Chondrocyte (in vitro differentiated cells): ENCODE measurements at regions not wholly inside any gene's neighbourhood (a gene's known extent, or its start where the extent isn't known, plus 50 kb on each side); places are given as distances from the start of the nearest gene placed in this dataset.

Experiments used
- DNase-seq: peaks from one replicate; pipeline ENCODE4 v3.0.0; 2021; ENCODE audit warnings: mixed read lengths, low spot score
- H3K27ac Mint-ChIP-seq: one replicate; pipeline ENCODE4 v1.8.0; 2021; ENCODE audit warnings: mild to moderate bottlenecking, moderate library complexity, mixed read lengths; ENCODE audit not compliant: unreplicated experiment
- H3K27me3 Mint-ChIP-seq: 2 replicates; pipeline ENCODE4 v1.8.0; 2021; ENCODE audit warnings: low read depth, mixed read lengths
- H3K36me3 Mint-ChIP-seq: 2 replicates; pipeline ENCODE4 v1.8.0; 2021; ENCODE audit warnings: low read depth, mixed read lengths
- H3K4me1 Mint-ChIP-seq: 2 replicates; pipeline ENCODE4 v1.8.0; 2021; ENCODE audit warnings: low read depth, mild to moderate bottlenecking, mixed read lengths
- H3K4me3 Mint-ChIP-seq: one replicate; pipeline ENCODE4 v1.8.0; 2021; ENCODE audit warnings: mild to moderate bottlenecking, moderate library complexity, mixed read lengths; ENCODE audit not compliant: unreplicated experiment
- H3K9me3 Mint-ChIP-seq: 2 replicates; pipeline ENCODE4 v1.8.0; 2021; ENCODE audit warnings: low read depth, mixed read lengths
- CTCF ChIP-seq: fragments of 200-600 bp; sonication (generic); IDR thresholded peaks from 2 replicates; pipeline ENCODE4 v1.5.0; 2021; ENCODE audit warnings: antibody characterized with exemption, mild to moderate bottlenecking, moderate library complexity

GRCh38 chr10:2053805-2054204, 316.5 kb upstream of the ADARB2 start:
- Mint-ChIP-seq H3K4me3 (no peak overlapping the region), H3K27ac (no peak overlapping the region), H3K4me1 (no peaks in the 10 kb centered on the region), H3K27me3 (no peaks in the 10 kb centered on the region), H3K36me3 (no peaks in the 10 kb centered on the region), H3K9me3 (peaks cover 2% of the 10 kb centered on the region)
- no peak for TF ChIP-seq CTCF
- DNase-seq = no peak

GRCh38 chr10:2051108-2051507, 313.8 kb upstream of the ADARB2 start:
- Mint-ChIP-seq H3K27me3 (no peaks in the 10 kb centered on the region), H3K4me1 (no peaks in the 10 kb centered on the region), H3K9me3 (peaks cover 2% of the 10 kb centered on the region), H3K36me3 (no peaks in the 10 kb centered on the region), H3K27ac (no peak overlapping the region), H3K4me3 (no peak overlapping the region)
- no peak for TF ChIP-seq CTCF
- no peak for DNase-seq

- peaks cover 2% of the 10 kb centered on the region for H3K9me3 Mint-ChIP-seq
- no peaks in the 10 kb centered on the region for H3K36me3 Mint-ChIP-seq
Measured at GRCh38 chr10:2049560-2049959, 312.2 kb upstream of the ADARB2 start.

GRCh38 chr10:2048337-2048973, 311.1 kb upstream of the ADARB2 start:
- Mint-ChIP-seq H3K4me1 (no peaks in the 10 kb centered on the region), H3K4me3 (no peak overlapping the region), H3K27ac (no peak overlapping the region), H3K9me3 (peaks cover 2% of the 10 kb centered on the region), H3K27me3 (no peaks in the 10 kb centered on the region), H3K36me3 (no peaks in the 10 kb centered on the region)
- TF ChIP-seq CTCF = no peak
- no peak for DNase-seq

More at GRCh38 chr10:2049560-2049959, 312.2 kb upstream of the ADARB2 start:
- TF ChIP-seq CTCF = no peak
- no peak for DNase-seq
- Mint-ChIP-seq H3K27me3 (no peaks in the 10 kb centered on the region), H3K4me3 (no peak overlapping the region), H3K27ac (no peak overlapping the region), H3K4me1 (no peaks in the 10 kb centered on the region)

- H3K4me1 Mint-ChIP-seq = no peaks in the 10 kb centered on the region
- H3K27me3 Mint-ChIP-seq = no peaks in the 10 kb centered on the region
- H3K4me3 Mint-ChIP-seq = no peak overlapping the region
- DNase-seq = no peak
- peaks cover 2% of the 10 kb centered on the region for H3K9me3 Mint-ChIP-seq
- H3K36me3 Mint-ChIP-seq = no peaks in the 10 kb centered on the region
- TF ChIP-seq CTCF = no peak
- no peak overlapping the region for H3K27ac Mint-ChIP-seq
Measured at GRCh38 chr10:2047679-2048078, 310.4 kb upstream of the ADARB2 start.
